ENCODE measurements at regions not wholly inside any gene's neighbourhood (a gene's known extent, or its start where the extent isn't known, plus 50 kb on each side); places are given as distances from the start of the nearest gene placed in this dataset.

DNA sequence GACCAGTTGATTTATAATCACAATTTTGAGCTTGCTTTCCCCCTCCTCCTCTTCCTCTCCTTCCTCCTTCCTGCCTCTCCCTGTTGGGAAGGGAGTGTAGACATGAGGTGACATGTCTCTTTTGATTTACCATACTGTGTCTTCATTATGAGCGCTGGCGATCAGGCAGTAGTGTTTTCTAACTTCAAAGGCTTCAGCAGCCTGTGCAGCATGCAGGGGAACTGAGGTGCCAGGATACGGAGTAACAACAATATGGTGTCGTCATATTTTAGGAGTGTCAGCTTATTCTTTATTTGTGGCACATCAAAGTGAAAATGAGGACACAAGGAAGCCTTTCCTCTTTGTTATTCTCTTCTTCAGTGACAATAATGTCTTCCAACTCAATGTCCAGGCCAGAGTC is 864.2 kb downstream of the SLC4A3 start:
- no peak overlapping the region for H3K27ac ChIP-seq
- no peaks in the 10 kb centered on the region for H3K9me3 ChIP-seq
- H3K4me1 ChIP-seq, result peaks cover 0 to 5% (median 0%) of the 10 kb centered on the region in 3 donors
- TF ChIP-seq, protein P1, sequence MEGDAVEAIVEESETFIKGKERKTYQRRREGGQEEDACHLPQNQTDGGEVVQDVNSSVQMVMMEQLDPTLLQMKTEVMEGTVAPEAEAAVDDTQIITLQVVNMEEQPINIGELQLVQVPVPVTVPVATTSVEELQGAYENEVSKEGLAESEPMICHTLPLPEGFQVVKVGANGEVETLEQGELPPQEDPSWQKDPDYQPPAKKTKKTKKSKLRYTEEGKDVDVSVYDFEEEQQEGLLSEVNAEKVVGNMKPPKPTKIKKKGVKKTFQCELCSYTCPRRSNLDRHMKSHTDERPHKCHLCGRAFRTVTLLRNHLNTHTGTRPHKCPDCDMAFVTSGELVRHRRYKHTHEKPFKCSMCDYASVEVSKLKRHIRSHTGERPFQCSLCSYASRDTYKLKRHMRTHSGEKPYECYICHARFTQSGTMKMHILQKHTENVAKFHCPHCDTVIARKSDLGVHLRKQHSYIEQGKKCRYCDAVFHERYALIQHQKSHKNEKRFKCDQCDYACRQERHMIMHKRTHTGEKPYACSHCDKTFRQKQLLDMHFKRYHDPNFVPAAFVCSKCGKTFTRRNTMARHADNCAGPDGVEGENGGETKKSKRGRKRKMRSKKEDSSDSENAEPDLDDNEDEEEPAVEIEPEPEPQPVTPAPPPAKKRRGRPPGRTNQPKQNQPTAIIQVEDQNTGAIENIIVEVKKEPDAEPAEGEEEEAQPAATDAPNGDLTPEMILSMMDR (IDR thresholded peaks at IDR 0.05), result no peak
- no peak for TF ChIP-seq POLR2A (IDR thresholded peaks at IDR 0.05)
- H3K27me3 ChIP-seq, result no peaks in the 10 kb centered on the region
- 30 to 58% methylated on average over 4 of the region's 4 CpGs for WGBS, 2 donors
- no peak overlapping the region for H3K4me3 ChIP-seq
- intact Hi-C loops (cut with DNase I), result no loop called here
- DNase-seq, result no peak
- no peaks in the 10 kb centered on the region for H3K36me3 ChIP-seq

DNA sequence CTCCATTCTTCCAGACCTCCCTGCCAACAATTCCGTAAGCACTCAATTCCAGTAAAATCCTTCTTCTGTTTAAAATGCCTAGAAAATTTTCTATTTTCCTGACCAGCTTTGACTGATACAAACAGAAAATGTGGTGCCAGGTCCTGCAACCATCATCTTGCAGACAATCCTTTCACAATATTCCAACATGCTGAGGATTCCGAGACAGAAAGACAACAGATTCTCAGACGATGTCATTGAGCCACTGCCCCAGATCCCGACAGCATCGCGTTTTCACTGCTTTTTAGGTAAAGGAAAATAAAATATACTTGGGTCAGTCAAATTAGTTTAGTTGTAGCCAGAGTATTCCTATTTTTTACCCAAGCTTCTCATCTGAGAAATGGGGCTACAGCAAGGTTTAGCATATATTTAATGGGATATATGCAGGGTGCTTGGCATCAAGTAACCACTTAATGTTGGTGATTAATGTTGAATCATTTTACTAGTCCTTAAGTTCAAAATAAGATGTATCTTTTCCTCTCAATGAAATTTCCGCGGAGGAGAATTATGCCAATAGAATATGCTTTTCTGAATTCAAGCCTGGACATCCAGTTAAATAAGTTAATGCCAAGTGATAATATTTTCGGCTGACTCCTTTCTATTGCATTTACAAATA is 866.6 kb downstream of the SLC4A3 start:
- H3K9me3 ChIP-seq, result no peaks in the 10 kb centered on the region
- H3K27me3 ChIP-seq, result no peaks in the 10 kb centered on the region
- no peak overlapping the region for H3K4me3 ChIP-seq
- no peak overlapping the region for H3K27ac ChIP-seq
- no peak for DNase-seq
- peaks cover 0 to 5% (median 0%) of the 10 kb centered on the region in 3 donors for H3K4me1 ChIP-seq
- TF ChIP-seq, protein P1 (IDR thresholded peaks at IDR 0.05), result no peak
- TF ChIP-seq POLR2A (IDR thresholded peaks at IDR 0.05), result no peak
- intact Hi-C loops (cut with DNase I), result no loop called here
- 90 to 92% methylated on average over 9 of the region's 9 CpGs for WGBS, 2 donors
- H3K36me3 ChIP-seq, result no peaks in the 10 kb centered on the region

DNA sequence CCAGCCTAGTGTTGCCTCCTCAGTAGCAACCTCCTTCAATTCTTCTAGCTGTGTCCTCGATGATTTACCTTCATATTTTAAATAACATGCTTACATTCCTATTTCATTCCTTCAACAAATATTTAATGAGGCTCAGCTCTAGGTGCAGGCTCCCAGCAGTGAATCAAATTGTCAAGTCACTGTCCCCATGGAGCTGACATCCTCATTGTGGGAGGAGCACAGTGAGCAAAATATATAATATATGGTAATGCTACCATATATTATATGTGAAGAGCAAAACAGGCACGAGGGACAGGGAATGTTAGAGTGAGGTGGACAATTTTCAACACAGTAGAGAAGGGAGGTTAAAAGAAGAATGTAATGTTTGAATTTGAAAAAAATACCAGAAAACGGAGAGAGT is 869.1 kb downstream of the SLC4A3 start:
- no peak for DNase-seq
- Histone ChIP-seq H3K9me3 (no peaks in the 10 kb centered on the region), H3K4me3 (no peak overlapping the region), H3K27ac (no peak overlapping the region), H3K27me3 (no peaks in the 10 kb centered on the region), H3K4me1 (peaks cover 0 to 10% (median 0%) of the 10 kb centered on the region in 3 donors), H3K36me3 (no peaks in the 10 kb centered on the region)
- TF ChIP-seq, protein P1 (IDR thresholded peaks at IDR 0.05), result no peak
- TF ChIP-seq POLR2A (IDR thresholded peaks at IDR 0.05), result no peak
- intact Hi-C loops (cut with DNase I), result no loop called here
- WGBS, 2 donors, result 63 to 71% methylated on average over 3 of the region's 3 CpGs

DNA sequence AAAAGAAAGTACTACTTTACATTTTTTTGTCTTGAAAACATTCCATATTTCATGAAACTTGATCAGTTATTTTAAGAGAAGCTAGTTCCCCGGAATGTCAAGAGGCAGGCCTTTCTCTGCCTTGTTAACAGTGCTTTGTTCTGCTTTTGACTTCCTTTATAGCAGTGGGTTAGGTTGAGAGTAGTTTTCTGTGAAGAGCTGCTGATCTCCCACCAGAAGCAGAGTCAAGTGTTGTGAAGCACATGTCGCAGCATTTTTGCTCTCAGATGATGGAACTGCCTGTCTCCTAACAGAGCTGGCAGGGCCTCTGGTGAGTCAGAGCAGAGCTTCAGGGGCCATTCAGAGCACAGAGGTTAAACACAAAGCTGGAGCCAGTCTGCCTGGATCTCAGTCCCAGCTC is 871.8 kb downstream of the SLC4A3 start:
- intact Hi-C loops (cut with DNase I), result no loop called here
- Histone ChIP-seq H3K36me3 (no peaks in the 10 kb centered on the region), H3K27me3 (no peaks in the 10 kb centered on the region), H3K27ac (no peak overlapping the region), H3K4me1 (peaks cover 0 to 6% (median 0%) of the 10 kb centered on the region in 3 donors), H3K4me3 (no peak overlapping the region), H3K9me3 (no peaks in the 10 kb centered on the region)
- no peak for DNase-seq
- WGBS, 2 donors, result 34 to 38% methylated on average over 2 of the region's 2 CpGs
- TF ChIP-seq POLR2A (IDR thresholded peaks at IDR 0.05), result no peak
- TF ChIP-seq, protein P1 (IDR thresholded peaks at IDR 0.05), result no peak

DNA sequence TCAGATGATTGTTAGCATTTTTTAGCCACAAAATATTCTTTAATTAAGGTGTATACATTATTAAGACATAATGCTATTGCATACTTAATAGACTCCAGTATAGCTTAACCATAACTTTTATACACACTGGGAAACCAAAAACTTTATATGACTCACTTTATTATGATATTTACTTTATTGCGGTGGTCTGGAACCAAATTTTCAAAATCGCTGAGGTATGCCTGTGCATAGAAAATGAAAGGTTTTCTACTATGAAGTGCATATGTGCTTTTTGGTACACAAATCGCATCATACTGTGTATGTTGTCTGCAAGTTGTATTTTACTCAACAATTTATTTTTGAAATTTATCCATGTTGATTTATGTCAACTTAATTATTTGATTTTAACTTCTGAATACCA is 875.1 kb downstream of the SLC4A3 start:
- Histone ChIP-seq H3K27me3 (no peaks in the 10 kb centered on the region), H3K27ac (no peak overlapping the region), H3K36me3 (no peaks in the 10 kb centered on the region), H3K4me3 (no peak overlapping the region), H3K4me1 (peaks cover 0 to 12% (median 0%) of the 10 kb centered on the region in 3 donors), H3K9me3 (no peaks in the 10 kb centered on the region)
- TF ChIP-seq, protein P1 (IDR thresholded peaks at IDR 0.05), result no peak
- no peak for TF ChIP-seq POLR2A (IDR thresholded peaks at IDR 0.05)
- DNase-seq, result no peak
- intact Hi-C loops (cut with DNase I), result no loop called here
- 90% methylated on average over 3 of the region's 3 CpGs for WGBS, 2 donors
